ENCODE measurements at regions not wholly inside any gene's neighbourhood (a gene's known extent, or its start where the extent isn't known, plus 50 kb on each side); places are given as distances from the start of the nearest gene placed in this dataset.

GRCh38 chr3:74693696-74694393 lies 79.4 kb upstream of the CNTN3 start:
- TF ChIP-seq, protein P1, sequence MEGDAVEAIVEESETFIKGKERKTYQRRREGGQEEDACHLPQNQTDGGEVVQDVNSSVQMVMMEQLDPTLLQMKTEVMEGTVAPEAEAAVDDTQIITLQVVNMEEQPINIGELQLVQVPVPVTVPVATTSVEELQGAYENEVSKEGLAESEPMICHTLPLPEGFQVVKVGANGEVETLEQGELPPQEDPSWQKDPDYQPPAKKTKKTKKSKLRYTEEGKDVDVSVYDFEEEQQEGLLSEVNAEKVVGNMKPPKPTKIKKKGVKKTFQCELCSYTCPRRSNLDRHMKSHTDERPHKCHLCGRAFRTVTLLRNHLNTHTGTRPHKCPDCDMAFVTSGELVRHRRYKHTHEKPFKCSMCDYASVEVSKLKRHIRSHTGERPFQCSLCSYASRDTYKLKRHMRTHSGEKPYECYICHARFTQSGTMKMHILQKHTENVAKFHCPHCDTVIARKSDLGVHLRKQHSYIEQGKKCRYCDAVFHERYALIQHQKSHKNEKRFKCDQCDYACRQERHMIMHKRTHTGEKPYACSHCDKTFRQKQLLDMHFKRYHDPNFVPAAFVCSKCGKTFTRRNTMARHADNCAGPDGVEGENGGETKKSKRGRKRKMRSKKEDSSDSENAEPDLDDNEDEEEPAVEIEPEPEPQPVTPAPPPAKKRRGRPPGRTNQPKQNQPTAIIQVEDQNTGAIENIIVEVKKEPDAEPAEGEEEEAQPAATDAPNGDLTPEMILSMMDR (IDR thresholded peaks at IDR 0.05): no peak
- peaks cover 13% of the 10 kb centered on the region for H3K4me1 Mint-ChIP-seq (ENCODE audit: low read depth)
- H3K27ac Mint-ChIP-seq (ENCODE audit: unreplicated experiment): peak overlapping the region; percentile 92
- H3K27me3 Mint-ChIP-seq (ENCODE audit: low read depth): no peaks in the 10 kb centered on the region
- no peaks in the 10 kb centered on the region for H3K9me3 Mint-ChIP-seq (ENCODE audit: low read depth)
- DNase-seq (ENCODE audit: low spot score): no peak
- H3K36me3 Mint-ChIP-seq (ENCODE audit: low read depth): no peaks in the 10 kb centered on the region
- H3K4me3 Mint-ChIP-seq (ENCODE audit: unreplicated experiment): no peak overlapping the region

GRCh38 chr3:74693251-74693650 lies 78.8 kb upstream of the CNTN3 start:
- Mint-ChIP-seq H3K9me3 (ENCODE audit: low read depth) (no peaks in the 10 kb centered on the region), H3K27ac (ENCODE audit: unreplicated experiment) (peak overlapping the region; percentile 92), H3K4me3 (ENCODE audit: unreplicated experiment) (no peak overlapping the region), H3K4me1 (ENCODE audit: low read depth) (peaks cover 13% of the 10 kb centered on the region), H3K27me3 (ENCODE audit: low read depth) (no peaks in the 10 kb centered on the region), H3K36me3 (ENCODE audit: low read depth) (no peaks in the 10 kb centered on the region)
- TF ChIP-seq, protein P1 (IDR thresholded peaks at IDR 0.05): no peak
- no peak for DNase-seq (ENCODE audit: low spot score)

DNA sequence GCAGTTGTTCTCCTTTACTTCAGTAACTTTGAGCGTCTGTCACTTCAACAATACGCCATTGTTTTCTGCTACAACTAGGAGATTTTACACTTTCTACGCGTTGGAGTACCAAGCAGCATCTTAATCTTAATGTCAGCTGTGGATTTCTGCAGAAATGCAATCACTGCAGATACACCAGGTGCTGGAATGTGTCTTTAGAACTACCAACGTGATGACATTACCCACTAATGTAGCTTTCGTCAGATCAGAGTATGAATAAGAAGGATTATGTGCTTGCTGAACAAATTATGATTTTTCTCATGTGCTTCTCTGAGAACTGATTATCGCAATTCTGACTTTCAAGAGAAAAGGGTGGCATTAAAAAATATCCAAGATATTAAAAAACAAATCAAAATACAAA lies 77.5 kb upstream of the CNTN3 start:
- Mint-ChIP-seq H3K27me3 (ENCODE audit: low read depth) (no peaks in the 10 kb centered on the region), H3K36me3 (ENCODE audit: low read depth) (no peaks in the 10 kb centered on the region), H3K4me1 (ENCODE audit: low read depth) (peaks cover 13% of the 10 kb centered on the region), H3K9me3 (ENCODE audit: low read depth) (no peaks in the 10 kb centered on the region), H3K27ac (ENCODE audit: unreplicated experiment) (no peak overlapping the region), H3K4me3 (ENCODE audit: unreplicated experiment) (no peak overlapping the region)
- TF ChIP-seq, protein P1 (IDR thresholded peaks at IDR 0.05): no peak
- no peak for DNase-seq (ENCODE audit: low spot score)

DNA sequence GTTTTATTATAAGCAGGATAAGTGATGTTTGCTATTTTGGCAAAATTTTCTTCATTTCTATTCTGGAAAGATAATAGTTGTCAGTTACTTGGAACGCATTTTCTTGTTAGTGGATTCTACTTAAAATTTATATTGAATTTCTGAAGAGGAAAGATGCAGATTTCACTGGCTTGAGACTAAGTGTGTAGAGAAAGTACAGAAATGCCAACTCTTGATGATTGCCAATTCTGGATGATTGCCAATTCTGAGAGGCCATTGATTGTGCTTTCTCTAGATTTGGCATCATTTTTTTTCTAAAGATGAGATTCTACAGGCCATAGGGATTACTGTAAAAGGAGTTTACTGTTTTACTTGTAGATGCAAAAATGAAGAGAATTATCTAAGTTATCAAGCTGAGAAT lies 58.9 kb upstream of the CNTN3 start:
- no peak for DNase-seq (ENCODE audit: low spot score)
- Mint-ChIP-seq H3K4me3 (ENCODE audit: unreplicated experiment) (no peak overlapping the region), H3K27me3 (ENCODE audit: low read depth) (peaks cover 4% of the 10 kb centered on the region), H3K36me3 (ENCODE audit: low read depth) (no peaks in the 10 kb centered on the region), H3K27ac (ENCODE audit: unreplicated experiment) (no peak overlapping the region), H3K9me3 (ENCODE audit: low read depth) (no peaks in the 10 kb centered on the region), H3K4me1 (ENCODE audit: low read depth) (no peaks in the 10 kb centered on the region)
- TF ChIP-seq, protein P1 (IDR thresholded peaks at IDR 0.05): no peak

- Mint-ChIP-seq H3K4me1 (ENCODE audit: low read depth) (no peaks in the 10 kb centered on the region), H3K27me3 (ENCODE audit: low read depth) (peaks cover 9% of the 10 kb centered on the region), H3K9me3 (ENCODE audit: low read depth) (peaks cover 10% of the 10 kb centered on the region), H3K27ac (ENCODE audit: unreplicated experiment) (no peak overlapping the region), H3K36me3 (ENCODE audit: low read depth) (no peaks in the 10 kb centered on the region), H3K4me3 (ENCODE audit: unreplicated experiment) (no peak overlapping the region)
- TF ChIP-seq, protein P1 (IDR thresholded peaks at IDR 0.05): no peak
- DNase-seq (ENCODE audit: low spot score): no peak
These were observed 50.1 kb upstream of the CNTN3 start for GRCh38 chr3:74664606-74665005.
